Dermis microvascular lymphatic vessel endothelial cell (primary cell): ENCODE measurements at regions not wholly inside any gene's neighbourhood (a gene's known extent, or its start where the extent isn't known, plus 50 kb on each side); places are given as distances from the start of the nearest gene placed in this dataset.

Experiments used
- DNase-seq, 2 donors: peaks; one replicate each; pipeline versions ENCODE4 v3.0.0 to v3.0.0-alpha.2; 2010; ENCODE audit warnings: low read depth in 2 of 2

- no peak for DNase-seq
Measured at GRCh38 chr2:111685342-111685741, 198.7 kb downstream of the ANAPC1 start.

- DNase-seq: no peak
Measured at GRCh38 chr2:111686994-111687393, 197.0 kb downstream of the ANAPC1 start.

- DNase-seq: no peak
Measured at GRCh38 chr2:111687911-111688310, 196.1 kb downstream of the ANAPC1 start.

- DNase-seq: no peak
Measured at GRCh38 chr2:111688482-111688881, 195.5 kb downstream of the ANAPC1 start.

GRCh38 chr2:111689174-111689573 is 194.8 kb downstream of the ANAPC1 start:
- DNase-seq: no peak

GRCh38 chr2:111689941-111690340 is 194.1 kb downstream of the ANAPC1 start:
- DNase-seq: no peak

GRCh38 chr2:111691164-111691875 is 192.7 kb downstream of the ANAPC1 start:
- DNase-seq: no peak

GRCh38 chr2:111692311-111692710 is 191.7 kb downstream of the ANAPC1 start:
- DNase-seq: no peak

GRCh38 chr2:111694700-111695101 is 189.3 kb downstream of the ANAPC1 start:
- DNase-seq: peak in 1 of 2 donors; percentile 86

- DNase-seq: no peak
Measured at GRCh38 chr2:111695441-111696007, 188.5 kb downstream of the ANAPC1 start.

GRCh38 chr2:111696226-111696625 is 187.8 kb downstream of the ANAPC1 start:
- DNase-seq: no peak

GRCh38 chr2:111697560-111697959 is 186.4 kb downstream of the ANAPC1 start:
- no peak for DNase-seq

GRCh38 chr2:111698089-111698488 is 185.9 kb downstream of the ANAPC1 start:
- DNase-seq: no peak

- peak; percentile 91 to 97 for DNase-seq
Measured at GRCh38 chr2:111698743-111699554, 185.0 kb downstream of the ANAPC1 start.

- DNase-seq: no peak
Measured at GRCh38 chr2:111701266-111701665, 182.7 kb downstream of the ANAPC1 start.

GRCh38 chr2:111701798-111702118 is 182.2 kb downstream of the ANAPC1 start:
- DNase-seq: no peak

- DNase-seq: peak; percentile 71 to 77
Measured at GRCh38 chr2:111702119-111702803, 181.7 kb downstream of the ANAPC1 start.

GRCh38 chr2:111702804-111703196 is 181.2 kb downstream of the ANAPC1 start:
- DNase-seq: no peak

GRCh38 chr2:111703759-111704158 is 180.2 kb downstream of the ANAPC1 start:
- no peak for DNase-seq

GRCh38 chr2:111704246-111704645 is 179.7 kb downstream of the ANAPC1 start:
- DNase-seq: peak in 1 of 2 donors; percentile 64

GRCh38 chr2:111705239-111705638 is 178.8 kb downstream of the ANAPC1 start:
- no peak for DNase-seq

GRCh38 chr2:111705711-111706336 is 178.2 kb downstream of the ANAPC1 start:
- peak; percentile 16 to 92 for DNase-seq
